A673 (cell line): ENCODE measurements at regions not wholly inside any gene's neighbourhood (a gene's known extent, or its start where the extent isn't known, plus 50 kb on each side); places are given as distances from the start of the nearest gene placed in this dataset.

Experiments
- BruUV-seq: library from RNA; stranded (reverse); fragments of 400-500 nt; replicated peaks from 2 replicates; lab custom pipeline; 2021; lab: Mats Ljungman, UMichigan
- CTCF ChIA-PET: fragments of 300-600 bp; sonication (Branson Sonifier 250); formaldehyde crosslinking; loops from one replicate; lab custom pipeline; 2022; ENCODE audit warnings: antibody characterized with exemption; lab: Charles Lee
- POLR2A ChIA-PET: fragments of 300-600 bp; sonication (Branson Sonifier 250); formaldehyde crosslinking; loops from one replicate; lab custom pipeline; 2022; ENCODE audit warnings: antibody characterized with exemption; ENCODE audit not compliant: low non-redundant PET; lab: Charles Lee
- DNase-seq: peaks from one replicate; pipeline ENCODE4 v3.0.0-alpha.2; 2015; ENCODE audit warnings: low spot score
- H3K27ac ChIP-seq: fragments of 200-600 bp; sonication (generic); 2 replicates; pipeline ENCODE4 v1.5.1; 2016; ENCODE audit warnings: mixed run types, low read depth, mild to moderate bottlenecking, mixed read lengths, antibody characterized with exemption, low read length; ENCODE audit not compliant: poor library complexity, severe bottlenecking
- H3K27me3 ChIP-seq: fragments of 200-600 bp; sonication (generic); replicated peaks from 2 replicates; pipeline ENCODE4 v1.6.1; 2017; ENCODE audit warnings: mixed run types, low read depth, mild to moderate bottlenecking, mixed read lengths, antibody characterized with exemption, low read length; ENCODE audit not compliant: insufficient read depth, poor library complexity
- H3K36me3 ChIP-seq: fragments of 200-600 bp; sonication (generic); 2 replicates; pipeline ENCODE4 v1.6.1; 2016; ENCODE audit warnings: mixed run types, mild to moderate bottlenecking, mixed read lengths, antibody characterized with exemption, low read length; ENCODE audit not compliant: insufficient read depth, poor library complexity, severe bottlenecking
- H3K4me1 ChIP-seq: fragments of 200-600 bp; sonication (generic); 2 replicates; pipeline ENCODE4 v1.6.1; 2017; ENCODE audit warnings: mixed run types, mild to moderate bottlenecking, mixed read lengths, antibody characterized with exemption, low read length; ENCODE audit not compliant: insufficient read depth, poor library complexity, severe bottlenecking
- H3K4me3 ChIP-seq: fragments of 200-600 bp; sonication (generic); 2 replicates; pipeline ENCODE4 v1.5.1; 2016; ENCODE audit warnings: low read depth, mixed run types, mild to moderate bottlenecking, mixed read lengths, low read length; ENCODE audit not compliant: poor library complexity, severe bottlenecking
- H3K9me3 ChIP-seq: fragments of 200-600 bp; sonication (generic); 2 replicates; pipeline ENCODE4 v1.6.1; 2016; ENCODE audit warnings: mixed run types, low read depth, mild to moderate bottlenecking, mixed read lengths, antibody characterized with exemption, low read length; ENCODE audit not compliant: poor library complexity, severe bottlenecking
- EZH2 ChIP-seq: fragments of 200-600 bp; sonication (generic); IDR thresholded peaks from 2 replicates; pipeline ENCODE4 v1.6.1; 2017; ENCODE audit warnings: borderline replicate concordance, low read depth, mild to moderate bottlenecking, mixed read lengths, antibody characterized with exemption, low read length; ENCODE audit not compliant: poor library complexity, severe bottlenecking
- intact Hi-C: fragments of 100-400 bp; cut with micrococcal nuclease; formaldehyde crosslinking; loops from one replicate; pipeline ENCODE4 v1.10.0; 2022; ENCODE audit not compliant: unreplicated experiment
- TF ChIP-seq, protein P1 (sequence below): fragments of 300-800, 200-600 bp; sonication (generic); conservative IDR thresholded peaks from 2 replicates; pipeline ENCODE4 v1.5.1; 2017; ENCODE audit warnings: low read depth, mild to moderate bottlenecking, antibody characterized with exemption, low read length, moderate library complexity, mixed read lengths

DNA sequence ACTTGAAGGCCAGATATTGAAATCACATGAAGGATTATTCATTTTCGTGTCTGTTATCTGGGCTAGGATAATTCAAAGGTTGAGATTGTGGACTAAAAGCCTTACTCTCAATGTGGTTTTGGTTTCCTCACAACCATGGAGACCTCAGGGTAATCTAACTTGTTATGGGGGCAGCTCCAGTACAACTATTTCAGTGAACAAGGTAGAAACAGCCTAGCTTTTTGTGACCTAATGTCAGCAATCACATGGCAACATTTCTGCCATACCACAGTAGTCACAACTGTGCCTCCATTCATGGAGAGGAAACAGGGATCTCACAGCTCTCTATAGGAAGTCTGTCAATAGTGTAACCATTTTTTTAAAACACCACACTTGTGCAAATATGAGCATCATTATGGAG, 62.4 kb upstream of the RARB start:
- no peak for DNase-seq
- H3K36me3 ChIP-seq = no peaks in the 10 kb centered on the region
- ChIA-PET POLR2A (no interaction called here), CTCF (no interaction called here)
- TF ChIP-seq, protein P1, sequence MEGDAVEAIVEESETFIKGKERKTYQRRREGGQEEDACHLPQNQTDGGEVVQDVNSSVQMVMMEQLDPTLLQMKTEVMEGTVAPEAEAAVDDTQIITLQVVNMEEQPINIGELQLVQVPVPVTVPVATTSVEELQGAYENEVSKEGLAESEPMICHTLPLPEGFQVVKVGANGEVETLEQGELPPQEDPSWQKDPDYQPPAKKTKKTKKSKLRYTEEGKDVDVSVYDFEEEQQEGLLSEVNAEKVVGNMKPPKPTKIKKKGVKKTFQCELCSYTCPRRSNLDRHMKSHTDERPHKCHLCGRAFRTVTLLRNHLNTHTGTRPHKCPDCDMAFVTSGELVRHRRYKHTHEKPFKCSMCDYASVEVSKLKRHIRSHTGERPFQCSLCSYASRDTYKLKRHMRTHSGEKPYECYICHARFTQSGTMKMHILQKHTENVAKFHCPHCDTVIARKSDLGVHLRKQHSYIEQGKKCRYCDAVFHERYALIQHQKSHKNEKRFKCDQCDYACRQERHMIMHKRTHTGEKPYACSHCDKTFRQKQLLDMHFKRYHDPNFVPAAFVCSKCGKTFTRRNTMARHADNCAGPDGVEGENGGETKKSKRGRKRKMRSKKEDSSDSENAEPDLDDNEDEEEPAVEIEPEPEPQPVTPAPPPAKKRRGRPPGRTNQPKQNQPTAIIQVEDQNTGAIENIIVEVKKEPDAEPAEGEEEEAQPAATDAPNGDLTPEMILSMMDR = no peak
- no peak for TF ChIP-seq EZH2
- H3K4me1 ChIP-seq = no peaks in the 10 kb centered on the region
- no peak overlapping the region for H3K4me3 ChIP-seq
- H3K9me3 ChIP-seq = no peaks in the 10 kb centered on the region
- BruUV-seq = no TSS peak
- intact Hi-C loops = no loop called here
- no peaks in the 10 kb centered on the region for H3K27me3 ChIP-seq
- H3K27ac ChIP-seq = no peak overlapping the region

DNA sequence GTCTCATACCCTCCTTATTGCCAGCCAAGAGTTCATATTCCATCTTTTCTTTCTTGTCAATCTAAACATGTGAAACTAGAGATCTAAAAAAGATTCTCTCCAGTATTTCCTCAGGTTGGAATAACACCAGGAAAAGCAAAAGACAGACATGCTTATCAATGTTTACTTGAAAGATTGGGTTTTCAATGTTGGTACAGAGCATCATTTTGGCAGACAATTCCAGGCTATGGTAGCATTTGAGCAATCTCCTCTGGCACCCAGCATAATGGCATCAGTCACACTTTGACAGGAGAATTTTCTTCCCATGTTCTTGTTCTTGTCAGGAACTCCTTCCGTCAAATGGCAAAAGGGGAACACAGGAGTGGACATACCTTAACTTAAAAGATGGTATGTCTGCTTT, 61.0 kb upstream of the RARB start:
- TF ChIP-seq, protein P1 = no peak
- no peak for TF ChIP-seq EZH2
- Histone ChIP-seq H3K36me3 (no peaks in the 10 kb centered on the region), H3K4me3 (no peak overlapping the region), H3K9me3 (no peaks in the 10 kb centered on the region), H3K27me3 (no peaks in the 10 kb centered on the region), H3K27ac (no peak overlapping the region), H3K4me1 (no peaks in the 10 kb centered on the region)
- CTCF ChIA-PET = no interaction called here
- POLR2A ChIA-PET = no interaction called here
- BruUV-seq = no TSS peak
- intact Hi-C loops = no loop called here
- DNase-seq = no peak

DNA sequence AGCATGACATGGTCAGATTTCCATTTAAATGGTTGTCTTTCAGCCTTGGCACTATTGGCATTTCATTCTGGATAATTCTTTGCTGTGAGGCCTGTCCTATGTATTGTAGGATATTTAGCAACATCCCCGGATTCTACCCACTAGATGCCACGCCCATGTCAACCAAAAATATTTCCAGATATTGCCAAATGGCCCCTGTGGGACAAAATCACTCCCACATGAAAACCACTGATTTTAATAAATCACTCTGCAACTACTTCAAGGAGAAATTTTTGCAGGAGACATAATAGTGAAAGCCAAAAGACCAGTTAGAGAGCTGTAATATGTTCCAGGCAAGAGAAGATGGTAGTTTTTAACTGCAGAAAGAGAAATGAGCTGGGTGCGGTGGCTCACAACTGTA, 55.9 kb upstream of the RARB start:
- no peak for TF ChIP-seq EZH2
- TF ChIP-seq, protein P1 = no peak
- no peak overlapping the region for H3K27ac ChIP-seq
- H3K4me3 ChIP-seq = no peak overlapping the region
- no peaks in the 10 kb centered on the region for H3K36me3 ChIP-seq
- no TSS peak for BruUV-seq
- ChIA-PET CTCF (no interaction called here), POLR2A (no interaction called here)
- H3K27me3 ChIP-seq = no peaks in the 10 kb centered on the region
- DNase-seq = no peak
- H3K9me3 ChIP-seq = no peaks in the 10 kb centered on the region
- no peaks in the 10 kb centered on the region for H3K4me1 ChIP-seq
- intact Hi-C loops = no loop called here
